ENCODE measurements at regions not wholly inside any gene's neighbourhood (a gene's known extent, or its start where the extent isn't known, plus 50 kb on each side); places are given as distances from the start of the nearest gene placed in this dataset.

DNA sequence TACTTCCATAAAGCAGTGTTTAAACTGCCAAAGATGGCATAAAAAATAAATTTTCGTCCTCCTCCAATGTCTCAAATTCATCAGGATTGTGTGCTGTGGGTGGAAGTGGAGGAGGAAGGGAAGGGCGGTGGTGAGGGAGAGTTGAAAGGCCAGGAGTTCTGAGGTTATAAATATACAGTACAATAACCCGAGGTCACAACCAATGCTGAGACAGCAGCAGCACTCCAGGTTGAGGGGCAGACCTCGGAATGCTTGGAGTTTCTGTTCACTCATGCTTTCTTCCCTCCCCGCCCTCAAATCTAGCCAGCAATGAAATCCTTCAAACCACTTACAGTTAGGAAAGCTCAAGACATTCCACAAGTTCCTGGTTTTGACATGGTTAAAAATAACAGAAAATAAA is 134.0 kb upstream of the SMAD1 start:
- in situ Hi-C loops (cut with MboI; ENCODE audit: low sequenced_read_pairs): no loop called here

DNA sequence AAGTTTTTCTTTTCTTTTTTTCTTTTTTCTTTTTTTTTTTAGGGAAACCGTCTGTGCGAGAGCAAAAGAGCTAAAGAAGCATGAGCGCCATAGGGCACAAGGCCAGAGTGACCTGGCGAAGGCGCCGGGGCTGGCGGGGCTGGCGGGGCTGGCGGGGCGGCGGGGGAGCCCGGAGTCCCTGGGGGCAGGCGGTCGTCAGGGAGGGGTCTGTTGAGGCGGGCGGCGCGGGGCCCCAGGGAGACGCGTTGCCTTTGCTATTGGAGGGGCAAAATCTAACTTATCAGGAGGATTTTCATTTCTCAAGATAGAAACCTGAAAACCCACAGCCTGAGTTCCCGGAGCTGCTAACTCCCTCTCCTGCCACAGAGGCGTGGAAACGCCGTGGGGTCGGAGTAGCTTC is 135.6 kb upstream of the SMAD1 start:
- in situ Hi-C loops (cut with MboI; ENCODE audit: low sequenced_read_pairs): no loop called here

DNA sequence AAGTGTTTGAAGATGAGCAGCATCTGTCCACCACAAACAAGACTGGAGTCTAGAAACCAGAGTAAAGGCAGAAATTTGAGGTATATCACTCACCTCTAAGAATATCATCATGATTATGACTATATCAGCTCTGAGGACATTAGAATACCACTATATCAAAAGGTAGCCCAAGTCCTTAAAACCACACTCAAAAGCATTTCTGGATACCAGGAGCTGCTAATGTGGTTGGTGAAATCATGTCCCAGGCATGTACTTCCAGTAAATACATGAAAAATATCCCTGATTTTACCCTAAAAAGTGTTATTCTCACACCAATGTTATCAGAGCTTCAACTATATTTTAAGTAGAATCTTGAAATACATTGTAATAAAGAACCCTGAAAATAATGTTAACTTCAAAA is 136.3 kb upstream of the SMAD1 start:
- in situ Hi-C loops (cut with MboI; ENCODE audit: low sequenced_read_pairs): no loop called here

DNA sequence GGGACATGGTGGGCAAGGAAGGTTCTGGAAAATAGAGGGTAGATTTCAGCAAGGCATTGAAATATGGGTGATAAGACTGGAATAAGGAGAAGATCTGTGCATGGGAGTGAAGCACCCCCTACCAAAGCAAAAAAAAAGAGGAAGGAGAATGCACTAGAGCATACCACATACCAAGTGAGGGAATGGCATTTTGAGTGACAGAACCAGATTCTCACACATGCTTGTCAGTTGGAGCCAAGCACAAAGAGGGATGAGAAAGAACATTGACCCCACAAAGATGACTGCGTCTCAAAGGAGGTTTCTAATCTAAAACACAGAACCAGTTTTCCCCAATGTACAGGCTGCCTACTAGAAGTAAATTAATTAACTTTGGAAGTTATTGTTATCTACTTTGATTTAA is 140.3 kb upstream of the SMAD1 start:
- in situ Hi-C loops (cut with MboI; ENCODE audit: low sequenced_read_pairs): no loop called here

DNA sequence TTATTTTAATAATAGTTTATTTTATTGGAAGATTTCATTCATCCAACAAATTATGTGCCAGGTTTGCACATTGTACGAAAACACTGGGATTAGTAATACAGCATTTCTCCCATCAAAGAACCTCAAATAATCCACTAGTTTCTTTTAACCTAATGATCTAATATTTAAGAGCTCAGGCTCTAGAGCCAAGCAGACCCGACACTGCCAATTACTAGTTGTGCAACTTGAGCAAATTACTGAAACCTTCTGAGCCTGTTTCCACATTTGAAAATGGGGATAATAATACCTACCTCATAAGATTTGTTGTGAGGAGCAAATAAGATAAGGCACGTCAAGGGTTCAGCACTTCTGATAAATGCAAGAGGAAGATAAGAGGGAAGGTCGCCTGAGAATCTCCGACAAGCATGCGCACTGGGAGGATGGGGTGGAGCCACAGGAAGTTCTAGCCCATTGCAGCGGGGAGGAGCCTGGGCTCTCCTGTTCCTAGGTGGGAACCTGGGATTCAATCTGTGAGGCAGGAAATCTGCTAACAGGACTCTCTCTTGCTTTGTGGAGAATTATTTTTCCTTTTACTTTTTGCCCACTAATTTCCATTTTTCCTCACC is 141.5 kb upstream of the SMAD1 start:
- in situ Hi-C loops (cut with MboI; ENCODE audit: low sequenced_read_pairs): no loop called here

DNA sequence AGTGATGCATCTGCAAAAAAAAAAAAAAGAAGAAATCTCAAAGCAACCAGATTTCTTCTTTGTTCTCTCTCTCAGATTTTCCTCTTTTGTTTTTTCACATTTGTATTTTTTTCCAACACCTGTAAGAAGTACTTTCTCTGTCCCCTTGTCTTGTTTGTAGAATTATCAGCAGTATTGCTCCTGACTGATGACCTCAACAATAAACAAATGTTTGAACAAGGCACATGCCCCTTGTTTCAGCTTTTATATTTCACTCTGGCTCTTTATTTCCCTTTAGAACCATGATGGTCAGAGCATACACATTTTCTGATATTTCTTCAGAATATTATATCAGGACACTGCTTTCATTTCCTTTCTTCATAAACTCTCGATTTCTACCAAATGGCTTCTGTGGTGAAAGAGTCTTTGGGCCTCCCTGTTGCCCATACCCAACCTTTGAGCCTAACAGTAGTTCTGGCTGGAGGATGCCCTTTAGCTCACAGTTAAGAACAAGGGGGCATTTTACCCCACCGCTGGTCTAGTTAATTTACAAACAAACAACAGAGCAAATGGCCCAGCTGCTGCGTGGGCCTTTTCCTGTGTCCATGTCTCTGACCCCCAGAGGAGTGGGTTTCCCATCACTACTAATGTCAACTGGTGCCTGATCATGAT is 142.5 kb upstream of the SMAD1 start:
- in situ Hi-C loops (cut with MboI; ENCODE audit: low sequenced_read_pairs): no loop called here

DNA sequence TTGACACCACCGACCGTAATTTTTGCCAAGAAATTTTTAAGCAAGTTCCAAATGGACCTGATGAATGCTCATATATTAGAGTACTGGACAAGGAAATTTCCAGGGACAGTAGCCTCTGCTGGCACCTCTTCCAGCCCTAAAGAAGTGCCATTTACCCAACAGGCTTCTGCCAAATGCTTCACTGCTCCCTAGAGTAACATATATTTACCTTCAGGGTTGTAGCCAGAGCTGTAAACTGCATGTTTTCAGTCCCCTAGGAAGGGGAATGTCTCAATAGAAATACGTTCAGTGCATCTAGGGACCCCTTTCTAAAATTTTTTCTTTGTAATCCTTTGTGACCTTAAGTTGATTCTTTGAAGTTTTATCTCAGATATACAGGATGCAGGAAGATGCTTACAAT is 143.1 kb upstream of the SMAD1 start:
- in situ Hi-C loops (cut with MboI; ENCODE audit: low sequenced_read_pairs): no loop called here

DNA sequence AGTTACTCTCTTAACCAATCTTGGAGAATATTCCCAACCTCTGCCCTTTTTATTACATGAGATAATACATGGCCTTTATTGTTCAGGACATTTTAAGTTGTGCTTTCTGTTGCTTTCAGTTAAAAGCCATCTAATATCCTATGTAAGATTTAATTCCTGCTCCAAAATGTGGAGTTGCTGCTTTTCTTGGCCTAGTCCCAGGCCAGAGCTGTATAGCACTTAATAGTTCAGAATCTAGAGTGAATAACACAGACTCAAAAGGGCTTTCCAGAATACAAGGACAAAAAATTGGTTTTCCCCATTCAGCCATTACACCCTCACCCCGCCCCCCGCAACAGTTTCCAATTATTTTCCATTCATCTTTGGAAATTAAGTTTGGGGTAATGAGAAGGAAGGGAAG is 144.3 kb upstream of the SMAD1 start:
- in situ Hi-C loops (cut with MboI; ENCODE audit: low sequenced_read_pairs): no loop called here

DNA sequence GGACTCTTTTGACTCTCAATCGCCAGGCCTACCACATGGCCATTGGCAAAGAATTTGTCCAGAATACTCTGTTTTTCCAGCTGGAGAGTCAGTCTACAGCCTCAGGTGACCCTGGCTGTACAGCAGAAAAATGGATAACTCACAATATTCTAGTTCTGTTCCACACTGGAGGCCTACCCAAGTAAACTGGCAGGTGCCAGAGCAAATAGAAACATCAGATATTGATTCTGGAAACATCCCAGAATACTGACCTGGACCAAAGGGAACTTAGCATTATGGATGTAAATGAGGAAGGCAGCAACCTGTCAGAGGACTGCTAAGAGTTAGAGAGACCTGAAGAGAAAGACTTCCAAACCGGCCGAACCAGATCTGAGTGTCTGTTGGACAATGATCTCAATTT is 147.9 kb upstream of the SMAD1 start:
- in situ Hi-C loops (cut with MboI; ENCODE audit: low sequenced_read_pairs): no loop called here

DNA sequence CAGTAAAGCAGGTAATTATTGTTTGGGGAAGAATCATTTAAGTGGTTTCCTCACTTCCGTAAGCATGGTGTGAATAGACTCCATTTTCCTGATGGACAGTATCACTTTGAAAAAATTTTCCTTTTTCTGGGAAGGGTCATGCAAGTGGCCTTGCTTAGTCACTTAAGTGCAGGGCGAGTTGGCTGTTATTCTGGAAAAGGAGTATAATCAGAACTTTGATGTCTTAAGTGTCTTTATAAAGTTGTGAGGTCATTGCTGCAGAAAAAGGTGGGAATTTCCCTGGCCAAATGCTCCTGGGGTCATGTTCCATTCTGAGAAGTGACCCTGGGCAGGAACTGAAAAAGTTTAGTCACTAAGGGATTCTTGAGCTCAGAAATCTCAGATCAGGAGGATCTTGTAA is 146.1 kb upstream of the OTUD4 start:
- in situ Hi-C loops (cut with MboI; ENCODE audit: low sequenced_read_pairs): no loop called here

DNA sequence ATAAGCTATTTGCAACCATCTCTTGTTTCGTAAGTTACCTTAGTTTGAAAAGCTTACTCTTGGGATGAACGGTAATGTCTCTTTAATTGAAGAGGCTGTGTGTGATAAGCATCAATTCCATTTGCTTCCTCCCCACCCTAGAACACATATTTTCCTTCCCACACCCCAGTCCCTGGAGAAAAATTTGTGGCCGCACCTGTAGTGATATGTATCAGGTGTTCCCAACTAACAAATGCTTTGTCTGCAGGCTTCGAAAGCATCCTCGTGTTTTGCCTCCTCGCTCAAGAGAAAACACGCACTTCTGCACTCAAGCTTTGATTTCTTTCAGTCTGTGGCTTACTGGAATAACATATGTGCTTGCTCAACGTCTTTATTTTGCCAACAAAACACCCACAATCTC is 143.8 kb upstream of the OTUD4 start:
- in situ Hi-C loops (cut with MboI; ENCODE audit: low sequenced_read_pairs): no loop called here

DNA sequence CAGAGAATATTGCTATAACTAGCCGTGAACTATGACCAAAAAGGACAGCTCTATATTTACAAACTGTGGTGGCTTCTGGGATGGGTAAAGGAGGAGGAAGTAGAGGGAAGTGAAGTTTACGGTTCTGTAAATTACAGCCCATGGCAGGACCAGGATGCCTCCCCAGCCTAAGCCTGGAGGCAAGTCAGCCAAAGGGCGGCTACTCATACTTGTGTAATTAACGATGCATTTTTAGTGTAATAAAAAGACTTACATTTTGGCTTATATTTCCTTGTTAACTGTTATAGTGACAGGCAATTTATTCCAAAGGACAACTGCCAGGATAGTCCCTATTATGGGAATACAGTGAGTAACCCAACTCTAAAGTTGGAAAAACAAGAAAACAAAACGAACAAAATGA is 139.9 kb upstream of the OTUD4 start:
- in situ Hi-C loops (cut with MboI; ENCODE audit: low sequenced_read_pairs): no loop called here

DNA sequence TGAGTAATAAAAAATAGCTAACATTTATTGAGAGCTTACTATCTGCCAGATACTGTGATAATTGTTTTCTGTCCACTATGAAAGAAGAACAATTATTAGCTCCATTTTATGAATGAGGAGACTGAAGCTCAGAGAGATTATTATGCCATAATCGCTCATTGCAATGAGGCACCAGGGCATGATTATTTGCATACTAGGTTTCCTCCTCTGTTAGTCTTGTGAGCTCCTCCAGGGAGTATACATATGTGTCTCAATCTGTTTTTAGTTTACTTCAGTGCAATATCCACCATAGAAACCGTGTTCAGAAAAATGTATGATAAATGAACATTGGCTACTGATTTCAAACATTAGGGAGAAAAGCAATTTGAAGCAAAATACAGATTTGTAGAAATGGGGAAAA is 139.4 kb upstream of the OTUD4 start:
- in situ Hi-C loops (cut with MboI; ENCODE audit: low sequenced_read_pairs): no loop called here

DNA sequence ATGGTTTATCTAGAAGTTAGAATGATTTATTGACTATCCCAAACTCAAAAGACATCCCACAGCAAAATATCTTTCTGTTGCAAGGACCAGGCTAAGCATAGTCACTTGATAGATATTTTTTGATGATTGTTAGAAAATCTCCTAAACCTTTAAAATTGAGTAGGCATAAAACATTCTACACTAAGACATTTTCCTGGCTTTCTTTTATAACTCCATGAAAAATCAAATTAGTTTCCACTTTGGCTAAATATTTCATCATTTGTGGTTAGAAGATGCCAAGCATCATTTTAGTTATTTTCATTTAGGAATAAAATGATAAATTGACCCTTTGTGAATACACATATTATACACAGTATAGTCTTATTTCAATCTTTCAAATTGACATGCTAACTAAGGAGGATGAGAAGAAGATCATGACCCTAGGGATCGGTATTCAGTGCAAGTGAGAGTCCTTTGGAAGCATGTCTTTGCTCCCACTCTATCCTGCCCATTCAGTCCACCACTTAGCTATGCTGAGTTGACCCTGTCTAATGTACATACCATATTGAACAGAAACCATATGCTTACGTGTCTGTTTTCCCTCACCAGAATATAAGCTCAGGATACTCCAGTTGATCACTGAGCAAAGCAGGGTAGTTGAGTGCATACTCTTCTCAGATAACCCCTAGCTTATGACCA is 136.6 kb upstream of the OTUD4 start:
- in situ Hi-C loops (cut with MboI; ENCODE audit: low sequenced_read_pairs): no loop called here

DNA sequence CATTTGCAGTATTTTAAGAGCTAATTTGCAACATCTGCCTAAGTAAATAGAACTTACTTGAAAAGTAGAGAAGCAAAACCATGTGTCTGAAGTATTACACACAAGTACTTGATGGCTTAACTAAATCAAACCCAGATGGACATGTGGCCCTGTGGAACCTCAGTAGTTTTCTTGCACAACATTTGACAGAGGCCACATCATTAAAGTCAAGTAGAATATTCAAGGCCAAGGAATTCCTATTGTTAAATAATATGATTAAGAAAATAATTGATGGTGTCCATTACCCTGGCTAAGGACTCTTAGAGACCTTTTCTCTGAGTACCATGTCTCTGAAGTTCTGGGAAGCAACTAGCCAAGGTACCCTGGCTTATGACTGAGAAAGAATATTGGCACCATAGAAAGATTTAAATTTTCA is 135.4 kb upstream of the OTUD4 start:
- in situ Hi-C loops (cut with MboI; ENCODE audit: low sequenced_read_pairs): no loop called here

DNA sequence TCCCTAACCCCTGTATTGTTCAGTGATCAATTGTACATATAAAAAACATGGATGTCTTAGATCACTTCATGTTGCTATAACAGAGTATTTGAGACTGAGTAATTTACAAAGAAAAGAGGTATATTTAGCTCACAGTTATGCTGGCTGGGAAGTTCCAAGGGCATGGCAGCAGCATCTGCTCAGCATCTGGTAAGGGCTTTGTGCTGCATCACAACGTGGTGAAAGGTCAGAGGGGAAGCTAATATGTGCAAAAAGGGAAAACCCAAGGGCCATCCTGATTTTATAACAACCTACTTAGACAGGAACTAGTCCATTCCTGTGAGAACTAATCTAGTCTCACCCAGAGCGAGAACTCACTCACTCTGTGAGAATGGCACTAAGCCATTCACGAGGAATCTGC is 128.2 kb upstream of the OTUD4 start:
- in situ Hi-C loops (cut with MboI; ENCODE audit: low sequenced_read_pairs): no loop called here

DNA sequence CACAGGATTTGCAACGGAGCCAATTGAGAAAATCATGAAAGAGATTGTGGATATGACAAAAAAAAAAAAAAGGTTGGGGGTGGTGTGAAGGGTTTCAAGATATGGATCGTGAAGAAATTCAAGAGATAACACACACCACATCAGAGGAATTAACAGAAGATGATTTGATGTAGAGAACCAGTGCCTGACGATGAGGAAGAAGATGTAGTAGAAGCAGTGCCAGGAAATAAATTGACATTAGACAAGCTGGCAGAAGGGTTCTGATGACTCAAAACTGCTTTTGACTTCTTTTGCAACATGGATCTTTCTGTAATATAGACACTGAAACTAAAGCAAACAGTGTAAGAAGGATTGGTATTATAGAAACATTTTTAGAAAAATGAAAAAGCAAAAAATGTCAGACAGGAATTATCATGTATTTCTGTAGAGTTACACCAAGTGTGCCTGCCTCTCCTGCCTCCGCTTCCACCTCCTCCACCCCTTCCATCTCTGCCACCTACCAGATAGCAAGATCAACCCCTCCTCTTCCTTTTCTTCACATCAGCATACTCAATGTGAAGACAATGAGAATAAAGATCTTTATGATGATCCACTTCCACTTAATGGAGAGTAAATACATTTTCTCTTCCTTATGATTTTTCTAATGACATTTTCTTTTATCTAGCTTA is 127.5 kb upstream of the OTUD4 start:
- in situ Hi-C loops (cut with MboI; ENCODE audit: low sequenced_read_pairs): no loop called here

DNA sequence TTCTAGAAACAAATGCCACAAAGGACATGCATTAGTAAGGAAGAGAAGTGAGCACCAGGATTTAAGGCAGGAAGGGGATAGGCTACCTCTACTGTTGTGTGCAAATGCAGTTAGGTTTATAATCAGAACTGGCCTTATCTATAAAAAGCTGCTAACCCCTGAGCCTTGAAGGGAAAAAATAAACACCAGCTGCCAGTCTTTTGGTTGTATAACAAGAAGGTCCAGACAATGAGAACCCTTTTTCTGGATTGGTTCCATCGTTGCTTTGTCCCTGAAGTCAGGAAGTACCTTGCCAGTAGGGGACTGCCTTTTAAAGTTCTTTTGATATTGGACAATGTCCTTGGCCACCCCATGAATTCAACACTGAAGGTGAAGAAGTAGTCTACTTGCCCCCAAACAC is 126.7 kb upstream of the OTUD4 start:
- in situ Hi-C loops (cut with MboI; ENCODE audit: low sequenced_read_pairs): no loop called here

DNA sequence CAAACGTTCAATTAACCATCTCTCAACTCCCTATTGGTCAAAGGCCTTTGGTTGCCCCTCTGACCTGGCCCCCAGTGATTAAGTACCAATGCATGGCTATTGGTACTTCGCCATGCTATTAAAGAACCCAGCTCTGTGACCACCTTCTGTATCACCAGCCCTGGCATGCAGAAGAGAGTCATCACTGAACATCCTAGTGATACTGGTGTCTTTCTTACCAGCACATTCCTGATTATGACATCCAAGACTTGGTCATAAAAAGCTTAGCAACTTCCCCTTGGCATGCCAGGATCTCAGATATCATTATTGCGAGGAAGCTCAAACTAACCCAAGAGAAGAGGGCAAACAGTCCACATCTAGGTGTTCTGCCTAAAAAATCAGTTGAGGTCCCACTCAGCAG is 122.3 kb upstream of the OTUD4 start:
- in situ Hi-C loops (cut with MboI; ENCODE audit: low sequenced_read_pairs): no loop called here

DNA sequence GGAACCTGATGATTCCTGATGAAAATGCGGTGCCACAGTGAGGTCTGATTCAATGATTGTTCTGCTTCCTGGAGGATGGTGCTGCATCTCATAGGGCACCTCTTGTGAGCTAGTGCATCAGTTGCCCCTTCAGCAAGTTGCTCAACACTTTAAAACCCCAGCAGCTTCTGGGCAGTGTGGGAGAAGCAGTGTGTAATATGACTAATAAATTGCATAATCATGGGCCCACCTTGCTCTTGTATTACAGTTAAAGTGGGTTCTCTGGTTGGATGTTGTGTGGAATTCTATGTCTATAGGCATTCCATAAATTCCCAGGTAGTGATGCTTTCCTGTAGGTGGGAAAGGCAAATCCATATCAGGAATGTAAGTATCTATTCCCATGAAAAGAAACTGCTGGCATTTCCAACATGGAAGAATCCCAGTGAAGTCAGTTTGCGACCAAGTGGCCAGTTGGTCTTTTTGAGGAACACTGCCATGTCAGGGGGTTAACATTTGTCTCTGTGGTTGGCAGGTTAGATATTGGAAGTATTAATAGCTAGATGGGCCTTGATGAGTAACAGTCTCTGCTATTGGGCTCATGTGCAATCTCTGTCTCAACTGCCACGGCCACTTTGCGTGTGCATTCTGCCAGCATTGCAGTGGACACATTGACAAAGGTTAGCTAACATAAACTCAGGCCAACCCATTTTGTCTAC is 121.1 kb upstream of the OTUD4 start:
- in situ Hi-C loops (cut with MboI; ENCODE audit: low sequenced_read_pairs): no loop called here

DNA sequence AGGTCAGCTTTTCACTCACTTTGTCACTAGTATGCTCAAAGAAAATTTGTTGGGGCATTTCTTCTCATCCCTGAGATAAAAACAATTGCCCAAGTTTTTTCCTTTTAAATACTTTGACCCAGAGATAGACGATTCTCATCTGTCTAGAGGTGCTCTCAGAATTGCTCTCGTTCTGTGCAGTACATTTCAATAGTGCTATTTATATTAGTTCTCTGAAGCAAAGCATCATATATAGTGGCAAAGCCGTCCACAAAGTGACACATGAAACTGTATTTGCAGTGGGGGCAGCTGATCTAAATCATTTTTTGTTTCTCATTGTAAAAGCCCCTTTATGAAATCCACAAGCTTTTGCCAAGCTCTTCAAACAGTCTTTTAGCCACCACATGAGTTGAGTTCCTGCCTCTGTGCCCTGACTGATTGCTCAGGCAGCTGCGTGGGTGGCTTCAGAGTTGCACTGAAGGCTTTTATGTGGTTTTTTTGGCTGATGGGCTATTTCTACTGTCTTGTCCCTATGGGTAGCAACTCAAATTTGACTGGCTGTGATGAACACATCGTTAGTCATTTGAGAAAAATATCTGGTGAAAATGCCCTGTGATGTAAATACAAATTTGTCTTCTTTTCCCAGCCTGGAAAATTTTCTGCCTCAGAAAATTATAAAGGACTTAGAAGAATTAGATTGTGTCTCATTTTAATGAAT is 119.1 kb upstream of the OTUD4 start:
- in situ Hi-C loops (cut with MboI; ENCODE audit: low sequenced_read_pairs): no loop called here
